ENCODE measurements at regions not wholly inside any gene's neighbourhood (a gene's known extent, or its start where the extent isn't known, plus 50 kb on each side); places are given as distances from the start of the nearest gene placed in this dataset.

GRCh38 chr2:212941361-212941760 lies 210.1 kb downstream of the IKZF2 start:
- TF ChIP-seq CTCF (IDR thresholded peaks at IDR 0.05 in 8 of 11, conservative IDR thresholded peaks at IDR 0.05 in 3 of 11) = no peak
- no peak for TF ChIP-seq POLR2A (IDR thresholded peaks at IDR 0.05)
- no peak for TF ChIP-seq POLR2AphosphoS5 (IDR thresholded peaks at IDR 0.05)

Data from spleen (tissue), 7 donors.